ENCODE measurements at regions not wholly inside any gene's neighbourhood (a gene's known extent, or its start where the extent isn't known, plus 50 kb on each side); places are given as distances from the start of the nearest gene placed in this dataset.
A peak's percentile ranks its signal among the peaks of the same experiment; 100 is the strongest.
"Not testable (repeated sequence)": the region's sequence is repeated elsewhere in the genome, so short reads cannot be mapped to it uniquely, and the experiment has no call there.

DNA sequence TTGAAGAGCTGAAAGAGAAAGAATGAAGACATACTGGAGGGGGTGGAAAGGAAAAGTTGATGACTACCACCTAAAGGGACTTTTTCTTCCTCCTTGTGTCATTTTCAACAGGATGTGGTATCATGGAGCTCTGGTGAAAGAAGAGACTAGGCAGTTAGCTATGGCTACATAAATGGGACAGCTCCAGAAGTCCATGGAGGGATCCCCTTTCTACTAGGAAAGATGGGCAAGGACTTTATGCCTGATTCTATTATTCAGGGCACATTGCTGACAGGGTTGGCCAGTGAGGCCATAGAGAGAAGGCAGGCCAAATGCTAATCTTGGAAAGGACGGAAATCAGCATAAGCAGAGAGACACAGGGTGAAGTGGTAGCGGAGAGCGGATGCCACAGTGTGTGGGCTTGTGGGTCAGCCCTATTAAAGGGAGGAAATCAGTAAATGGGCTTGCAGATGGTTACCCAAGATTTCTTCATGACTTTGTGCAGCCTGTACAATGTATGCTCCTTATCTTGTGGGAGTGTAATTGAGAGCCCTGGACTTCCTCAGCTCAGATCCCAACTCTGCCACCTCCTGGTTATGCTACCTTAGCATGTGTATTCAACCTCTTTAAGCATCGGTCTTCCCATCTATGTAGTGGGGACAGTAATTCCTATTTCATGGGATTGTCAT, 77.4 kb upstream of the TMEM170B start:
- H3K4me3 ChIP-seq: no peak overlapping the region
- H3K9me3 ChIP-seq: no peaks in the 10 kb centered on the region
- H3K36me3 ChIP-seq: no peaks in the 10 kb centered on the region
- H3K4me1 ChIP-seq: peaks cover 17% of the 10 kb centered on the region
- ATAC-seq: peak; percentile 90
- H3K27me3 ChIP-seq: no peaks in the 10 kb centered on the region
- no peak for DNase-seq
- TF ChIP-seq, protein P1, sequence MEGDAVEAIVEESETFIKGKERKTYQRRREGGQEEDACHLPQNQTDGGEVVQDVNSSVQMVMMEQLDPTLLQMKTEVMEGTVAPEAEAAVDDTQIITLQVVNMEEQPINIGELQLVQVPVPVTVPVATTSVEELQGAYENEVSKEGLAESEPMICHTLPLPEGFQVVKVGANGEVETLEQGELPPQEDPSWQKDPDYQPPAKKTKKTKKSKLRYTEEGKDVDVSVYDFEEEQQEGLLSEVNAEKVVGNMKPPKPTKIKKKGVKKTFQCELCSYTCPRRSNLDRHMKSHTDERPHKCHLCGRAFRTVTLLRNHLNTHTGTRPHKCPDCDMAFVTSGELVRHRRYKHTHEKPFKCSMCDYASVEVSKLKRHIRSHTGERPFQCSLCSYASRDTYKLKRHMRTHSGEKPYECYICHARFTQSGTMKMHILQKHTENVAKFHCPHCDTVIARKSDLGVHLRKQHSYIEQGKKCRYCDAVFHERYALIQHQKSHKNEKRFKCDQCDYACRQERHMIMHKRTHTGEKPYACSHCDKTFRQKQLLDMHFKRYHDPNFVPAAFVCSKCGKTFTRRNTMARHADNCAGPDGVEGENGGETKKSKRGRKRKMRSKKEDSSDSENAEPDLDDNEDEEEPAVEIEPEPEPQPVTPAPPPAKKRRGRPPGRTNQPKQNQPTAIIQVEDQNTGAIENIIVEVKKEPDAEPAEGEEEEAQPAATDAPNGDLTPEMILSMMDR (IDR thresholded peaks at IDR 0.05): peak; percentile 27
- intact Hi-C loops (cut with DNase I): no loop called here
- peak overlapping the region; percentile 44 for H3K27ac ChIP-seq

DNA sequence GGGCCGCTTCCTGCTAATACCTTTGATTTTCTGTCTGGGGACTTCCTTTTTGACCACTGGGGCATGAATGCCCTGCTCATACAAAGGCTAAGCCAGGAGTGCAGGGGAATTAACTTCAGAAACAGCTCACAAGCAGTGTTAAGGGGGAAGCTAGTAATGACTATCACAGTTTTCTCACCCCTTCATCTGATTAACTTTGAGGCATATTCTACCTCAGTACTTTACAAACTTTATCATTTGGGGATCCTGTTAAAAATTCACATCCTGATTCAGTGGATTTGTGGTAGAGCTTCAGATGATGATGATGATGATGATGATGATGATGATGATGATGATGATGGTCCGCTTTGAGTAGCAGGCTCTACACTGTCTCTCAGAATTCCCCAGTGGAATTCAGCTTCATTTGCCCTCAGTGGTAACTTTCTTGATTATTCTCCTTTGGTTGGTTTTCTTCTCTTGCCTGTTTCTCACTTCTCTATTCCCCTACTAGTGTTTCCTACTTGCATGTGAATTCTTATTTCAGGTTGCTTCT, 78.4 kb upstream of the TMEM170B start:
- H3K4me3 ChIP-seq: no peak overlapping the region
- no peaks in the 10 kb centered on the region for H3K27me3 ChIP-seq
- H3K27ac ChIP-seq: no peak overlapping the region
- no peaks in the 10 kb centered on the region for H3K9me3 ChIP-seq
- no peaks in the 10 kb centered on the region for H3K36me3 ChIP-seq
- intact Hi-C loops (cut with DNase I): no loop called here
- TF ChIP-seq, protein P1 (IDR thresholded peaks at IDR 0.05): no peak
- no peak for DNase-seq
- no peak for ATAC-seq
- peaks cover 17% of the 10 kb centered on the region for H3K4me1 ChIP-seq

DNA sequence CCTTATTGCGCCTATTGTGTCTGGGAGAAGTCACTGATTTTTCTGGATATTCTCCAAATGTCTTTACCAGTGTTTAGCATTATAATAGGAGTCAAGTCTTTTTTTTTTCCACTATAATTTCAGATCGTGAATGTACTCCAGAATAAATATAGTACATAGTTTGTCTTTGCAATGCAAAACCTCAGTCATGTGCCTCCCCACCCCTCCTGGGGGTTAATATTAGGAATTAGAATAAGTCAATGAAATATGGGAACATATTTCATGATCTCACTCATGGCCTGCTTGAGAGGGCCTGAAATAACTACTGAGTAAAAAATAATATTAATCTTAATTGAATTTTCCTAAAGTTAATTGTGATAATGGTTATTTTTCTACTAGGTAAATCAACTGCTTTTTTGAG, 79.0 kb upstream of the TMEM170B start:
- intact Hi-C loops (cut with DNase I): no loop called here
- no peaks in the 10 kb centered on the region for H3K9me3 ChIP-seq
- ATAC-seq (no peak), DNase-seq (no peak)
- no peak overlapping the region for H3K4me3 ChIP-seq
- H3K27me3 ChIP-seq: no peaks in the 10 kb centered on the region
- H3K4me1 ChIP-seq: peaks cover 17% of the 10 kb centered on the region
- TF ChIP-seq, protein P1 (IDR thresholded peaks at IDR 0.05): no peak
- H3K27ac ChIP-seq: no peak overlapping the region
- no peaks in the 10 kb centered on the region for H3K36me3 ChIP-seq

DNA sequence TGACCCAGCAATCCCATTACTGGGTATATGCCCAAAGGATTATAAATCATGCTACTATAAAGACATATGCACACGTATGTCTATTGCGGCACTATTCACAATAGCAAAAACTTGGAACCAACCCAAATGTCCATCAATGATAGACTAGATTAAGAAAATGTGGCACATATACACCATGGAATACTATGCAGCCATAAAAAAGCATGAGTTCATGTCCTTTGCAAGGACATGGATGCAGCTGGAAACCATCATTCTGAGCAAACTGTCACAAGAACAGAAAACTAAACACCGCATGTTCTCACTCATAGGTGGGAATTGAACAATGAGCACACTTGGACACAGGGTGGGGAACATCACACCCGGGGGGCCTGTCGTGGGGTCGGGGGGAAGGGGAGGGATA, 80.1 kb upstream of the TMEM170B start:
- peaks cover 17% of the 10 kb centered on the region for H3K4me1 ChIP-seq
- ATAC-seq; H3K27ac ChIP-seq; DNase-seq; intact Hi-C loops (cut with DNase I); H3K4me3 ChIP-seq; H3K27me3 ChIP-seq; H3K9me3 ChIP-seq; H3K36me3 ChIP-seq: not testable (repeated sequence)

DNA sequence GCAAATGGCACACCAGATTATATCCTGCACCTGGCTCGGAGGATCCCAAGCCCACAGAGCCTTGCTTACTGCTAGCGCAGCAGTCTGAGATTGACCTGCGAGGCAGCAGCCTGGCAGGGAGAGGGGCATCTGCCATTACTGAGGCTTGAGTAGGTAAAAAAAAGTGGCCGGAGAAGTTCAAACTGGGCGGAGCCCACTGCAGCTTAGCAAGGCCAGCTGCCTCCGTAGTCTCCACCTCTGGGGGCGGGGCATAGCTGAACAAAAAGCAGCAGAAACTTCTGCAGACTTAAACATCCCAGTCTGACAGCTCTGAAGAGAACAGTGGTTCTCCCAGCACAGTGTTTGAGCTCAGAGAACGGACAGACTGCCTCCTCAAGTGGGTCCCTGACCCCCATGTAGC, 85.4 kb upstream of the TMEM170B start:
- H3K9me3 ChIP-seq; ATAC-seq; H3K36me3 ChIP-seq; intact Hi-C loops (cut with DNase I); H3K4me1 ChIP-seq; H3K27ac ChIP-seq; H3K4me3 ChIP-seq; DNase-seq; H3K27me3 ChIP-seq: not testable (repeated sequence)

DNA sequence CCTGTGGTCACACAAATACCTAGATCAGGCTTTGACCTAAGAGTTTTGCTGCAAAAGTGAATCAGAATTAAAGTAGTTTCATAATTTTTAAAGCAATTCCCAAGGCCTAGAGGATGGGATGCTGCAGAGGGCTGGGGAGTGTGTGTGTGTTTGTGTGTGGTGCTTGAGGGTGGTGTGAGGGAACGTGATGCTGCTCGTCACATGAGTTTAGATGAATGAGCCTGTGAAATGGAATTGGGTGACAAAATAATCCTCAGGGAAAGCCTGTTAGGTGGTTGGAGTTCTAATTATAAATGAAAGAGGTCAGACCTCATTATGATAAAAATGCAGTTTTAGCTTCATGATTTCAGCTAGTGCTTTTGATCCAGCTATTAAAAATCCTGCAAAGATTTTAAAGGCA, 87.5 kb upstream of the TMEM170B start:
- H3K27ac ChIP-seq: no peak overlapping the region
- DNase-seq: no peak

More for the DNA sequence above, 87.5 kb upstream of the TMEM170B start:
- Histone ChIP-seq H3K36me3 (no peaks in the 10 kb centered on the region), H3K27me3 (no peaks in the 10 kb centered on the region), H3K4me1 (no peaks in the 10 kb centered on the region), H3K9me3 (no peaks in the 10 kb centered on the region), H3K4me3 (no peak overlapping the region)
- ATAC-seq: no peak
- intact Hi-C loops (cut with DNase I): no loop called here
- TF ChIP-seq, protein P1 (IDR thresholded peaks at IDR 0.05): no peak

All from upper lobe of right lung (tissue), 1 donor.